ENCODE measurements at regions not wholly inside any gene's neighbourhood (a gene's known extent, or its start where the extent isn't known, plus 50 kb on each side); places are given as distances from the start of the nearest gene placed in this dataset.

DNA sequence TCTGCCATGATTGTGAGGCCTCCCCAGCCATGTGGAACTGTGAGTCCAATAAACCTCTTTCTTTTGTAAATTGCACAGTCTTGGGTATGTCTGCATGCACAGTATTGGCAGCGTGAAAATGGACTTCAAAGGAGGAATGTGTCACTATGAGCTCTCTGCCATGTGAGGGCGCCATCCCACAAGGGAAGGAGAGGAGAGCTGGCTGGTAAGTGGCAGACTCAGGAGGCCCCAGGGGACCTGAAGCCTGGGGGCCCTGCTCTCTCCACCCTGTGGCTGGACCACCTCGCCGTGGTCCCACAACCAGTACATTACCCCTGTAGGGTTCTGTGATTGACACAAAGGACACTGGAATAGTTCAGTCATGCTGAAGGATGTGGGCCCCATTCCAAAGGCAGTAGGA, 122.1 kb downstream of the RPIA start:
- intact Hi-C loops (cut with DNase I; ENCODE audit: low total_unique reads), result no loop called here
- DNase-seq, result no peak
- Histone ChIP-seq H3K4me3 (no peak overlapping the region), H3K27ac (no peak overlapping the region), H3K4me1 (no peaks in the 10 kb centered on the region), H3K36me3 (no peaks in the 10 kb centered on the region), H3K27me3 (no peaks in the 10 kb centered on the region), H3K9me3 (peaks cover 0 to 17% (median 10%) of the 10 kb centered on the region in 4 donors)
- 68 to 90% (median 88%) methylated on average over 4 of the region's 4 CpGs for WGBS, 5 donors
- no peak for TF ChIP-seq EP300 (IDR thresholded peaks at IDR 0.05)
- no peak for TF ChIP-seq POLR2AphosphoS5 (IDR thresholded peaks at IDR 0.05)
- no peak for TF ChIP-seq POLR2A (IDR thresholded peaks at IDR 0.05)
- TF ChIP-seq, protein P1, sequence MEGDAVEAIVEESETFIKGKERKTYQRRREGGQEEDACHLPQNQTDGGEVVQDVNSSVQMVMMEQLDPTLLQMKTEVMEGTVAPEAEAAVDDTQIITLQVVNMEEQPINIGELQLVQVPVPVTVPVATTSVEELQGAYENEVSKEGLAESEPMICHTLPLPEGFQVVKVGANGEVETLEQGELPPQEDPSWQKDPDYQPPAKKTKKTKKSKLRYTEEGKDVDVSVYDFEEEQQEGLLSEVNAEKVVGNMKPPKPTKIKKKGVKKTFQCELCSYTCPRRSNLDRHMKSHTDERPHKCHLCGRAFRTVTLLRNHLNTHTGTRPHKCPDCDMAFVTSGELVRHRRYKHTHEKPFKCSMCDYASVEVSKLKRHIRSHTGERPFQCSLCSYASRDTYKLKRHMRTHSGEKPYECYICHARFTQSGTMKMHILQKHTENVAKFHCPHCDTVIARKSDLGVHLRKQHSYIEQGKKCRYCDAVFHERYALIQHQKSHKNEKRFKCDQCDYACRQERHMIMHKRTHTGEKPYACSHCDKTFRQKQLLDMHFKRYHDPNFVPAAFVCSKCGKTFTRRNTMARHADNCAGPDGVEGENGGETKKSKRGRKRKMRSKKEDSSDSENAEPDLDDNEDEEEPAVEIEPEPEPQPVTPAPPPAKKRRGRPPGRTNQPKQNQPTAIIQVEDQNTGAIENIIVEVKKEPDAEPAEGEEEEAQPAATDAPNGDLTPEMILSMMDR (IDR thresholded peaks at IDR 0.05), result no peak

DNA sequence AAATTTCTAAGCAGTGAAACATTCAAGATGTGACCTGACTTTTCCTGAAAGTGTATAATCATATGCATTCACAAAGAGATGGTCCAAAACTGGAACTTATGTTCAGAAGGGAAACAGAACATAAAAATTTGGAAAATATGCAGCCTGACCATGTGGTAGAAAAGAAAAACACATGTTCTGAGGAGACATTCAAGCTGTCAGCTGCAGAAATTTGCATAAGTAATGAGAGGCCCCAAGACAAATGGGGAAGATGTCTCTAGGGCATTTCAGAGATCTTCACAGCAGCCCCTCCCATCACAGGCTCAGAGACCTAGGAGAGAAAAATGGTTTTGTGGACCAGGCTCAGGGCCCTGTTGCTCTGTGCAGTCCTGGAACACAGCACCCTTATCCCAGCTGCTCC, 123.8 kb downstream of the RPIA start:
- H3K36me3 ChIP-seq, result no peaks in the 10 kb centered on the region
- no peak overlapping the region for H3K27ac ChIP-seq
- TF ChIP-seq POLR2A (IDR thresholded peaks at IDR 0.05), result no peak
- TF ChIP-seq, protein P1 (IDR thresholded peaks at IDR 0.05), result no peak
- TF ChIP-seq EP300 (IDR thresholded peaks at IDR 0.05), result no peak
- no peak for TF ChIP-seq POLR2AphosphoS5 (IDR thresholded peaks at IDR 0.05)
- DNase-seq, result no peak
- H3K27me3 ChIP-seq, result no peaks in the 10 kb centered on the region
- no peak overlapping the region for H3K4me3 ChIP-seq
- peaks cover 0 to 17% (median 10%) of the 10 kb centered on the region in 4 donors for H3K9me3 ChIP-seq
- H3K4me1 ChIP-seq, result no peaks in the 10 kb centered on the region
- intact Hi-C loops (cut with DNase I; ENCODE audit: low total_unique reads), result no loop called here

DNA sequence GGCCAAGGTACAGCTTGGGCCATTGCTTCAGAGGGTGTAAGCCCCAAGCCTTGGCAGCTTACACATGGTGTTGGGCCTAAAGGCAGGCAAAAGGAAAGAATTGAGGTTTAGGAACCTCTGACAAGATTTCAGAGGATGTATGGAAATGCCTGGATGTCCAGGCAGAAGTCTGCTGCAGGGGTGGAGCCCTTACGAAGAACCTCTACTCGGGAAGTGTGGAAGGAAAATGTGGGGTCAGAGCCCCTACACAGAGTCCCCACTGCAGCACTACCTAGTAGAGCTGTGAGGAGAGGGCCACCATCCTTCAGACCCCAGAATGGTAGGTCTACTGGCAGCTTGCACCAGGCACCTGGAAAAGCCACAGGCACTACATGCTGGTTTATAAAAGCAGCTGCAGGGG, 124.2 kb downstream of the RPIA start:
- 85 to 99% (median 87%) methylated on average over 2 of the region's 2 CpGs for WGBS, 5 donors
- intact Hi-C loops (cut with DNase I; ENCODE audit: low total_unique reads), result no loop called here
- Histone ChIP-seq H3K27me3 (no peaks in the 10 kb centered on the region), H3K36me3 (no peaks in the 10 kb centered on the region), H3K4me3 (no peak overlapping the region), H3K4me1 (no peaks in the 10 kb centered on the region), H3K9me3 (peaks cover 0 to 17% (median 10%) of the 10 kb centered on the region in 4 donors), H3K27ac (no peak overlapping the region)
- no peak for DNase-seq
- no peak for TF ChIP-seq EP300 (IDR thresholded peaks at IDR 0.05)
- no peak for TF ChIP-seq POLR2A (IDR thresholded peaks at IDR 0.05)
- TF ChIP-seq, protein P1 (IDR thresholded peaks at IDR 0.05), result no peak
- no peak for TF ChIP-seq POLR2AphosphoS5 (IDR thresholded peaks at IDR 0.05)

DNA sequence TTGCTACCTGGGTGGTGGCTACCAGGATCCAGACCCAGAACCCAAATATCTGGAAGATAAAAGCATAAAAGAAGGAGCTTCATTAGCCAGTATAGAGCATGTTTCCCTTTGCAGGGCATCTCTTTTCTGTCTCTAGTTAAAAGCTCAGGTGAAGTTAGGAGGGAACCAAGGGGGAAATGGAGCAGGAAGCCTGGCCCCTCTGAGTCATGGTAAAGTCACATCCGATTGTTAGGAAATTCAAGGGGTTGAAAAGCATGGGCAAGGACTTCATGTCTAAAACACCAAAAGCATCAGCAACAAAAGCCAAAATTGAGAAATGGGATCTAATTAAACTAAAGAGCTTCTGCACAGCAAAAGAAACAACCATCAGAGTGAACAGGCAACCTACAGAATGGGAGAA, 126.9 kb downstream of the RPIA start:
- Histone ChIP-seq H3K27ac (no peak overlapping the region), H3K36me3 (no peaks in the 10 kb centered on the region), H3K4me3 (no peak overlapping the region), H3K9me3 (peaks cover 0 to 17% (median 10%) of the 10 kb centered on the region in 4 donors), H3K27me3 (peaks cover 0 to under 1% (median 0%) of the 10 kb centered on the region in 3 donors), H3K4me1 (no peaks in the 10 kb centered on the region)
- 84 to 90% (median 89%) methylated on average over 1 of the region's 1 CpG for WGBS, 5 donors
- intact Hi-C loops (cut with DNase I; ENCODE audit: low total_unique reads), result no loop called here
- no peak for DNase-seq
- TF ChIP-seq EP300 (IDR thresholded peaks at IDR 0.05) (no peak), POLR2A (IDR thresholded peaks at IDR 0.05) (no peak), POLR2AphosphoS5 (IDR thresholded peaks at IDR 0.05) (no peak)
- TF ChIP-seq, protein P1 (IDR thresholded peaks at IDR 0.05), result no peak
